ENCODE measurements at regions not wholly inside any gene's neighbourhood (a gene's known extent, or its start where the extent isn't known, plus 50 kb on each side); places are given as distances from the start of the nearest gene placed in this dataset.

DNA sequence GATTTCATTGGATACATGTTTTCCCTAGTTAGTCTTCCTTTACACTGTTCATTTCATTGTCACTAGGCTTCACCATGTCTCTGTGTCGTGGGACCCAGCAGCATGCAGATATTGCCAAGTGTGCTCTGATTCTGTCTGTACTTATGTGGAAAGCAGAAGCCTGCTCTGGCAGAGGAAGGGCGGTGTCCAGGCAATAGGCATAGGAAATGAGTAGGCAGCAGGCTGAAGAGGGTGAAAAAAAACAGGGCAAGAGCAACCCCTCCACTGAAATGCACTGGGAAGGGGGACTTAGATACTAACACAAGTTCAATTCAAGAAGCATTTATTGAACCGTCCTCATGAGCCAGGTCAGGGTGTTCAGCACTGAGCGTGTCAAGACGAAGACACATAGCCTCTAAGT, 85.2 kb upstream of the VAV3 start:
- DNase-seq: no peak

DNA sequence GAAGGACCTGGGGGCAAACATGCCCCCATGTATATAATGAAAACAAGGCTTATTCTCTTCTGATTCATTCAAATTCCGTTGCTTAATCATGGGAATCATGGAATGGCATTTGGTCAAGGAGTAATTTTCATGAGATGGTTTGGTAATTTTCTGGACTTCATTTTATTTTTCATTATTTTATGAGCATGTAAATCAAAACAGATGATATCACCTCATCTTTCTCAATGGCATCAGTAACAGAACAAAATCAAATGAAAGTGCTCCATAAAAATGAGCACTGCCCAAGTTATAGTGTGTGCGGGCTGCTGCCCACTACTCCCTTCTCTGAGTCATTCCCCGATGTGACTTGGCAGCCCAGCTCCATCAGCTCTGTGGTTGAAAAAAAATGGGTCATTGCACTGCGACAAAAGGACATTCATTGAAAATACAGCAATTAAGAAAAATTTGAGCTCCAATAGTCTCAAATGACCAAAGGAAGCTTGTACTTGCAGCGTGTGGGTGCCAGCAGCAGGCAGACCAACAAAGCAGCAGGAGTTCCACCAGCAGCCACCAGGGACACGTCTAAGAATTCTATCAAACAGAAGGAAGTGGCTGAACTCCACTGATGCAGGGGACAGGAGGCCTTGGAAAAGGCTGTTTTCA, 84.3 kb upstream of the VAV3 start:
- no peak for DNase-seq

DNA sequence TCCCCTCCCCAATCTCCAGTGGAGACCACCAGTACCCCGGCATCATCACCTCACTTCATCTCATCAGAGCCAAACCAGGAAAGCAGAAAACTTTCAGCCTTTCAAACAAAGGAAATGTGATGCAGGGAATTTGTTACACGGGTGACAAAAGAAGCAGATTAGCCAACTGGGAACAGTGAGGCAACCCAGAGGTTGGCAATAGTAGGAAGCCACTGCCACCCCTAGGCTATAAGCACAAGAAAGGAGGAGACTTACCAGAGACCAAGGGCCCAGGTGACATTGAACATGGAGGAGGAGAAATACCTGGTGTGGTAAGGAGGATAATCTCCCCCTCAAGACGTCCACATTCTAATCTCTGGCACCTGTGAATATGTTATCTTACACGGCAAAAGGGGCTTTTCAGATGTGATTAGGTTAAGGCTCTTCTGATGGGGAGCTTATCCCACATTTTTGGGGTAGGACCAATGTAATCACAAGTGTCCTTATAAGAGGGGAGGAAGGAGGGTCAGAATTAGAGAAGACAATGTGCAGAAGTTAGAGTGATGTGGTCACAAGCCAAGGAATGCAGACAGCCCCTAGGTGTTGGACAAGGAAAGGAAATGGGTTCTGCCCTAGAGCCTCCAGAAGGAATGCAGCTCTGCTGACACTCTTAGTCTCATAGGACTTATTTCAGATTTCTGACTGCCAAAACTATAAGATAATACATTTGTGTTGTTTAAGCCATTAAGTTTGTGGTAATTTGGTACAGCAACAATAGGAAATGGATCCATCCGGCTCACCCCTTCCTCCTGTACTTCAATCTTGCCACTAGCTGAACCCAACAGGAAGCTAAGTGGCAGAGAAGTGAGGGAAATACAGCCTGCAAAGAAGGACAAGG, 83.6 kb upstream of the VAV3 start:
- DNase-seq: no peak

DNA sequence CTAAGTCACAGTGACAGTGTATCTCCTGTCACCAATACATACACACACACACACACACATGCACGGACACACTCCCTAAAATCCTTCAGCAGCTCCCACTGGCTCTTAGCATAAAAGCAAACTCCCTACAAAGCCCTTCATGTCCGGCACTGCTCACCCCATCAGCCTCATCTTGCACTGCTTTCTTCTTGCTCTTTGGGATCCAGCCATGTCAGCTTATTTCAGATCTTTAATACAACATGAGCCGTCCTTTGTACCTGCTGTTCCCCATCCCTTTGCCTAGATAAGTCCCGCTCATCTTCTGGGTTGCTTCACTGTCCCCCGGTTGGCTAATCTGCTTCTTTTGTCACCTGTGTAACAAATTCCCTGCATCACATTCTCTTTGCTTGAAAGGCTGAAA, 82.1 kb upstream of the VAV3 start:
- DNase-seq: no peak

DNA sequence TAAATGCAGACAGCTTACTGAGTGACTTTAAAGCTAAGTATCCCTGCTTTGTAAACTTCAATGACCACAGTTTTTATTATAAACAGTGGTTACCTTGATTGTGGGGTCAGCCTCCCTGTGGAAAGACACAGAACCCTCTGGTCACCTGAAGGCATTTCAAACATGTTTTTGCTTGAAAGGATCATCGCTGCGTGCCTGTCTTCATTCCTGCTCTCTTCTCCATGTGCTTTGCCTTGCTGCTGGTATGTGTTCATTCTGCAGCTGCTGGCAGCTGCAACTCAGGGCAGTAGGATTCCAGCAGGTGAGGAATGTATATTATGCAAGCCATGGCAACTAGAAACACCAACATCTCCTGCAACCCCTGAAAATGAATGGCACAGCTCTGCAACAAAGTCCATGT, 81.0 kb upstream of the VAV3 start:
- no peak for DNase-seq

DNA sequence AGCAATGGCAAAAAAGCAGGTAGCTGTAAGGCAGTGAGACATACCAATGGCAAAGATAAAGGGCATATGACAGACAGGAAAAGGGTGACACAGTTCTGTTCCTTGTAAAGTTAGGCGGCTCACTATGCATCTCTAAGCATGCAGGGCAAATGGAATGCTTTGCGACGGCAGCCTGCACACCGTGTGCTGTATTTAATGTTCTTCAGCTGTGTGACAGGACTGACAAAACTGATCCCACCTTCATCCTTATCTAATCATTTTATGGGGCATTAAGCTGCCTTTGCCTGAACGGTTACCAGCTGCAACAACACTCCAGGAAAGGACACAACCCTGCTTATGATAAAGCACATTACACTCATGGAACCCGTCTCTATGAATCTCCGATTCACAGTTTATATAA, 80.5 kb upstream of the VAV3 start:
- no peak for DNase-seq

DNA sequence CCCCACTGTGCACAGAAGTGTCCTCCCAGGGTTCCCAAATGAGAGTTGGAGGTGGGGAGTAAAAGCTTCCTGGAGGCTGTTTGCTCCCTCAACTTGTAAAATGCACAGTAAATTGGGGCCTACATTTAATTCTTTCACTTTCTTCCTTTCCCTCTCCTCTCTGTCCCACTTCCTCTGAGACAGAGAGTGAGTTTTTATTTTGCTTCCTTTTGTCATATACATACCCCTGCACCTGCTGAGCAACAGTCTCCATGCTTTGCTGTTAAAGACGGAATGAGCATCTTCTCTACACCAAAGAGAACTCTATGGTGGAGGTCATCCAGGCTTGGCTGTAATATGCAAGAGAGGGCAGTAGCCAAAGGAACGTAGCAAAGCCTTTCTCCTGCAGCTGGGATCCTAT, 79.3 kb upstream of the VAV3 start:
- DNase-seq: no peak

DNA sequence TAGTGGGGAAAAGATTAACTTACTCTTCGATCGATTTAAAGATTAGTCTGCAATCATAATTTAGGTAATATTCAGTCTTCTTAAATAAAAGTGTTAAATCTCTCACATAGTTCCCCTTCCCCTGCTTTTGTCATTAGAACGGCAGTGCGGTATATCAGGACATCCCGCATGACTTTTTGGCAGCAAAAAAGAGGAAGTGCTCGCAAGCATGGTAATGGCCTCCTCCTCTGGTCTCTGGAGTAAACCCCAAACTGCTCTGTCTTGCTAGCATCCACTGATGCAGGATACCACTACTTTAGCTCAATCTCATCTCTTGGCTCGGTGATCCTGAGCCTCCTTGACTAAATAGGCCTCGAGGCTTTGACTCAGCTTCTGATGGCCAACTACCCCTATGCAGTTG, 78.7 kb upstream of the VAV3 start:
- DNase-seq: no peak

DNA sequence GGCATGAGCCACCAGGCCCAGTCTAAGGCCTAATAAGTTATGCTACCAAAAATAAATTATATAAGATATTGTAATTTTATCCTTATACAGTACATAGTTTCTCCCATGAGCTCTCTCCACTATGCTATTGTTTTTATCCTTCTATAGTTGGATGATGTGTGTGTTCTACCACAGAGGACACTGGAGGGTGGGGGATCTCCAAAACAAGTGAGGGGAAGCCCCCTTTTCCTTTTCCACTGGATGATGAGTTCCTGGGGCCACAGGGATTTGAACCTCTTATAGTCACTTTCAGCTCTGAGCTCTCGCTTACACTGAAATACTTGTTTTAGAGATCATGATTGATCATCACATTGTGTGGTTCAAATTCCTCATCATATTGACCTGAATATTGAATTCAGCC, 77.6 kb upstream of the VAV3 start:
- DNase-seq: no peak

DNA sequence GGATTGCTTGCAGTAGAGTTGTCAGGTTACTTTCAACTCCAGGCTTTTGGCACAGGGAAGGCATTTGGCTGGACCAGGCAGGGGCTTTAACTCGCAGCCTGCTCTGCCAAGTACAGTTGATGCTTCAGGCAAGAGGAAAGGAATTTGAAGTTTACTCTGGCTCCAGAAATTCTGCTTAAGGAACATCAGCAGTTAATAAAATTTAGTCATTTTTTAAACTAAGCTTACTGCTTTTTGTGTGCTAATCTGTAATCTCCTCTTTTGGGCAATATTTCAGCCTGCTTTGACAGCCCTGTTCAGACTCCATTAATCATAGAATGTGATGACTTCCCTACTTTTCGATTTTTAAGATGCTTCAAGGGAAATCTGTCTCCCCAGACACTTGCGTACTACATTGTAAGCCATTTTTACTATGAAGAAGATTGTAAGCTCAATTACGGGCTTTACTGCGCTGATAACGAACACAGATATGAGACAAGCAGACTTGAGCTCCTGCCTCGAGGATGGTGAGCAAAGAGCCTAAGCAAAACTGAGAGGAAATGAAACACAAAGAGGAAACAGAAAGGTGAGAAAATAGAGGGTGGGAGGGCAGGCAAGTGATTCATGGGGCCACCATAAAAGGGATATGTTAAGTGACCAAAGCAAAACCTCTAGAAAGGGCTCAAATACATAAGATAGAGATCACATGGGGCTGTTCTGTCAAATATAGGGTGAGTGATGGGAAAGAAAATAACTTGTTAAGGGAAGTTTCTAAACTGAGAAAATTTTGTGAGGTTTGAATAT, 76.6 kb upstream of the VAV3 start:
- no peak for DNase-seq

DNA sequence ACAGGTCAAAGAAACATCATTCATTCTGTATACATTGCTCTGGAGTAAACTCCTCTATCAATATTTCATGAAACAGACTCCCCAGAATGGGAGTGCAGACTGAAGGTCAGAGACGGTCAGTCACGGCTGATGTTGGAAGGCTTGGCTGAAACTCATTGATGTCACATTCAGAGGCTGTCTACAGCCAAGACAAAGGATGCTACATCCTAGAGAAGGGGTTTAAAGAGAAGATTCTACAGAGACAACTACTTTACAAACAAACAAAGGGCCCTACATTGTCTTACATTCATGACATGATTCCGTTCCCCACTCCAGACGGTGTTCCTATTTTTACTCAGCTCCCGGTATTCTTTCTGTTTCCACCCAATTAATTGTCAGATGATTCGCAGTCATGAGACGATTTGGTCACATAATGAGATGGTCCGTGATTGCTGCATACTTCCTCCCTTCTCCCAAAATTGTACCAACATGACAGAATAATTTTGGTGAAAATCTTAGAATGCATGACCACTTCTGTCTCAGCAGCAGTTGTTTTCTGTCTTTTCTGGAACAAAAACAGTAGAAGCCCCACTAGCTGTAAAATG, 73.8 kb upstream of the VAV3 start:
- DNase-seq: no peak

DNA sequence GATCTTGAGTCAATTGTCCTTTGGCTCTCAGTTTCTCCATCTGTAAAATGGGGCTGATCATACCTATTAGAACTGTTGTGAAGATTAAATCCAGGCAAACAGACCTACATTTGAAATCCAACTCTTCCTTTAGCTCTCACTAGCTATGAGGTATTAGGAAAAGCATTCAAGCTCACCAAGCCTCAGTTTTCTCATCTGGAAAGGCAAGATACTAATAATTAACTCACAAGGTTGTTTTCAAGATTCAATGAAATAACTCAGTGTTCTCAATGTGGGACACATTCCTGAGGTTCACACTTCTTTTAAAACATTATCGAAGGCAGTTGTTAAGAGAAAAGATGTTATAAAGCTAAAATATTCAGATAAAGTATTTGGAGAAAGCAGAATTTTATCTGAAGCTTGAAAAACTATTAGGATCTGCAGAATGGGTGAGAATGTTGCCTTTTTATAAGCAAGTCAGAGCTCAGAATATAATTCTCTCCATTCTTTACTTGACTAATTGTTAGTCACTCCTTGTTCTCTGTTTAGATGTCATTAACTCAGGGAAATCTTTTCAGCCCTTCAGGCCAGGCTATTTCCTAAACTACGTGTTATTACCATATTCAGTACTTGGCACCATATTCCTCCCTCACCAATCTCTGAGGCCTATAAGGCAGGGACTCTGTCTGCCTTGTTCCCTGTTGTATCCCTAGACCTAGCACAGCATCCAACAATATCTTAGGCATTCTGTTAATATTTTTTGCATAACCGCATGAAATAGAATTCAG, 72.0 kb upstream of the VAV3 start:
- DNase-seq: no peak

DNA sequence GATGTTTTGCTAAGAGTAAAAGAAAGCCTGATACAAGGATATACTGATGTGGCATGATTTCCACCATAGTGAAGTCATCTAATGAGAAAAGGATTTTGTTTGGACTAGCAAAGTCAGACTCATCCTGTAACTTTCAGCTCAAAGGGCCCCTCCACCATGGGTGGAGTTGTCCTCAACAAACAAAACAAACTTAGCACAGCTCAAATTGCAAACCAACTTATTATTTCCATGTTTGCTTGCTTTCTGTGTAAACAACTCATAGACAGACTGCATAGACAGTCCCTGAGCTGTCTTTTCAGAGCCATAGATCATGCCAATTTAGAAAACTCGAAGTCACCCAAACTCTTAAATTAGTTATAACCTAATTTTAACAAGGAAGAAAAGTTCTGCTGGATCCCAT, 69.4 kb upstream of the VAV3 start:
- no peak for DNase-seq

DNA sequence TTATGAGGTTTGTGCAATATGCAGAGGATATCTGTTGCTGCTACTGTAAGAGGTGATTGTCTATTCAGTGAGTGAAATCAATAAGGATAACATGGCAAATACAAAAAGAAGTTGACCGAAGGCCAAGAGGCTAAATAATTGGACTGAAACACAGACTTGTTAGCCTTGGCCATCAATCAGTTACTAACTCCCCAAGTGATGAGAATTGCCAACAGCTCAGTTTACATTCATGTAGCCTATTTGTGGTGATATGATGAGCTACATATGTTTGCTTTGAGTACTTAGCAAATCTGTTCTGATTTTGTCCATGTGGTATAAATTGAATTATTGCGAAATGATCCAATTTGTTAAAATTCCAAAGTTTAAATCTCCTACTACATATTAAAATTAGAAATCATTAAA, 68.6 kb upstream of the VAV3 start:
- no peak for DNase-seq

DNA sequence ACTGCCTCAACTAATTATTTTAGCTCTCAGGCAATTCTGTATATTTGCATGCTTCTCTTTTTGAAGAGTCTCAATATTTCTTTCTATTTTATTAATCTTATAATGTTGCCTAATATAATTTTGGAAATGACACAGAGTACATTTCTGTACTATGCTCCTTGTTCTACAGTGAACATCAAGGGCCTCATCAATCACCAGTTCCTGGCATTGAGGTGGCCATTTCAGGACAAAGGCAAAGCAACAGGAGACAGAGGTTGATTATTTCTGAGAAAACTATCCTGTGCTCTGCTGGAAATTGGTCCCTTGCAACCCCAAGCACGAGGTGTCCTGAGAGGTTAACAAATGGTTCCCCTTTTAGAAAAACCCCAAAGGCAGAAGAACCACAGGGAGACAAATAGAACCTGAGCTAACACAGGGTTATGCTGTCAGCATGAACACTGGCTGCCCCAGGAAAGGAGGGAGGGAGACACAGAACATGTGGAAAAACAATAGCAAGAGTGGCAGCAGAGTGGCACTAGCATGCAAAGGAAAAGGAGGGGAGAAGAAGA, 63.9 kb upstream of the VAV3 start:
- DNase-seq: no peak

DNA sequence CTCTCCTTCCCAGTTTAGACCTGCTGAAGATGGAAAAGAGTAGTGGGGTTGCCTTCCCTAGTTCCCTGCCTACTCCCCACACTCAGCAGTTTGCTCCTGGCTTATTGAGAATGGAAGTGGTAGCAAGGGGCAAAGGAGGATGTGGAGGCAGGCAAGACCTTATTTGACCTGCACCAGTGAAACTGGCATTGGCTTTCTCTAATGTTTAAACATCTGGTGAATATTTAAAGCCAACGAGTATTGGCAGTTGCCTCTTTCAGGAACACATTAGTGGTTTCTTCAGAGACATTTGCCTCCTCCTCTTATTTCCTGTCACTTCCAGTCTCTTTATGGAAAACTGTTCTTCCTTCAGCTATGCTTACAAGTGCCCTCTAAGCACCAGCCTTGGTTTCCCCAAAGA, 62.4 kb upstream of the VAV3 start:
- no peak for DNase-seq

DNA sequence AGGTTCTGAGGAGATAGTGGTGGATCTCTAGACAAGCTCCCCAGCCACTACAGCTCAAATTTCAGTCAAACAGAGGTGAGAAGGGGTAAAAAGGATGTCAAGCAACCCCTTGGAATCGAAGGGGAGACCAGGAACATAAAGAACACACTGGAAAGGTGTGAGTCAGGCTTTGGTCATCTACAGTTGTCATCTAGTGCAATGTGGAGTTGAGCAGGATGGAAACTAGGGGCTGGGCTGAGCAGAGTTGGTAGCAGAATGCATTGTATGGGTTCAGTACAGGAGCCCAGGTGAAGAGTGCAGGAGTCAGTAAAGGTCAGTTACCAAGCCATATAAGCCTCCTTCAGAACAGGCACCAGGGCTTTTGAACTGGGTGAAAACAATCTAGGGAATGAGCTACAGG, 52.7 kb upstream of the VAV3 start:
- DNase-seq: no peak

DNA sequence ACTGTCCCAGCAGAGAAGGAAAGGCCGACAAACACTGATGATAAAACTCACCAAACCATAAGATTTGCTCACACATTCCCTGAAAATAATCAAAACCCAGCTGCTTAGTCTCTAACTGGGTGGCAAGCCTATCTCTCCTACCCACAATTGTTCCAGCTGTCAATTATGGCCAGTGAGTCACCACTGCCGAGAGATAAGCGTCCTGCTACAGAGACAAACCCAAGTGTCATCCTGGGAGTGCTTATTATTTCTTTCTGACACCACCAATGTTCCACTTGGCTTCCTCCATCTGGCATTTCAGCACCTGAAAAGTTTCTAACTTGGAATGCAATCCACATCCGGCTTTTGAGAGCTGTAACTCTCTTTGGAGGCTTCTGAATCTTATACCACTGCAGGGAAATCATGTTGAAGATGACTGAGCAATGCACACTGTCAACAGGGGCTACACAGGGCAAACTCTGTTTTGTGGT, 51.5 kb upstream of the VAV3 start:
- DNase-seq: peak; percentile 32

Measured in NCI-H2171 (cell line).